ENCODE measurements at regions not wholly inside any gene's neighbourhood (a gene's known extent, or its start where the extent isn't known, plus 50 kb on each side); places are given as distances from the start of the nearest gene placed in this dataset.
"Not testable (repeated sequence)": the region's sequence is repeated elsewhere in the genome, so short reads cannot be mapped to it uniquely, and the experiment has no call there.

GRCh38 chr7:54153462-54153861 is 388.7 kb upstream of the VSTM2A start:
- no peak for DNase-seq

- DNase-seq, result no peak
These were observed 383.1 kb upstream of the VSTM2A start for GRCh38 chr7:54159088-54159487.

GRCh38 chr7:54161621-54162020 is 380.6 kb upstream of the VSTM2A start:
- no peak for DNase-seq

GRCh38 chr7:54166419-54166818 is 375.8 kb upstream of the VSTM2A start:
- DNase-seq, result no peak

- no peak for DNase-seq
These were observed 362.7 kb upstream of the VSTM2A start for GRCh38 chr7:54179321-54180029.

GRCh38 chr7:54180796-54181195 is 361.4 kb upstream of the VSTM2A start:
- DNase-seq, result no peak

- DNase-seq, result no peak
These were observed 359.1 kb upstream of the VSTM2A start for GRCh38 chr7:54183055-54183454.

- DNase-seq, result no peak
These were observed 355.8 kb upstream of the VSTM2A start for GRCh38 chr7:54186336-54186735.

- DNase-seq, result no peak
These were observed 354.1 kb upstream of the VSTM2A start for GRCh38 chr7:54187886-54188685.

- no peak for DNase-seq
These were observed 353.3 kb upstream of the VSTM2A start for GRCh38 chr7:54188843-54189242.

GRCh38 chr7:54189330-54189729 is 352.8 kb upstream of the VSTM2A start:
- DNase-seq, result no peak

GRCh38 chr7:54201501-54201900 is 340.7 kb upstream of the VSTM2A start:
- no peak for DNase-seq

GRCh38 chr7:54215424-54215823 is 326.8 kb upstream of the VSTM2A start:
- DNase-seq, result no peak

GRCh38 chr7:54226030-54226429 is 316.1 kb upstream of the VSTM2A start:
- not testable (repeated sequence) for DNase-seq

- no peak for DNase-seq
These were observed 299.4 kb upstream of the VSTM2A start for GRCh38 chr7:54242776-54243175.

GRCh38 chr7:54245020-54245419 is 297.2 kb upstream of the VSTM2A start:
- DNase-seq, result no peak

GRCh38 chr7:54249686-54250085 is 292.5 kb upstream of the VSTM2A start:
- DNase-seq, result no peak

GRCh38 chr7:54252256-54253035 is 289.7 kb upstream of the VSTM2A start:
- DNase-seq, result no peak

GRCh38 chr7:54253036-54253373 is 289.2 kb upstream of the VSTM2A start:
- DNase-seq, result no peak

- no peak for DNase-seq
These were observed 286.9 kb upstream of the VSTM2A start for GRCh38 chr7:54255242-54255641.

GRCh38 chr7:54259185-54259584 is 283.0 kb upstream of the VSTM2A start:
- no peak for DNase-seq

- DNase-seq, result no peak
These were observed 281.2 kb upstream of the VSTM2A start for GRCh38 chr7:54260941-54261371.

- no peak for DNase-seq
These were observed 263.3 kb upstream of the VSTM2A start for GRCh38 chr7:54278847-54279246.
